GM23338 (cell line): ENCODE measurements at regions not wholly inside any gene's neighbourhood (a gene's known extent, or its start where the extent isn't known, plus 50 kb on each side); places are given as distances from the start of the nearest gene placed in this dataset.

Experiments
- ATAC-seq: fragments of 200-7000 bp; cut with Tn5 transposase; 3 replicates; pipeline ENCODE4 v1.9.1; 2020
- DNase-seq: peaks from one replicate; pipeline ENCODE4 v3.0.0-alpha.2; 2015; ENCODE audit warnings: low spot score
- H2AFZ ChIP-seq: fragments of 200-600 bp; sonication (generic); 2 replicates; pipeline ENCODE4 v1.8.0; 2016; ENCODE audit warnings: antibody characterized with exemption, mild to moderate bottlenecking, moderate library complexity
- H3F3A ChIP-seq: fragments of 200-600 bp; sonication (generic); replicated peaks from 2 replicates; pipeline ENCODE4 v1.8.0; 2017; ENCODE audit warnings: antibody characterized with exemption, mixed run types, low read depth
- H3K27ac ChIP-seq: fragments of 200-600 bp; sonication (generic); 2 replicates; pipeline ENCODE4 v1.6.1; 2016; ENCODE audit warnings: low read depth
- H3K27me3 ChIP-seq: fragments of 200-600 bp; sonication (generic); 2 replicates; pipeline ENCODE4 v1.8.0; 2016; ENCODE audit warnings: mild to moderate bottlenecking, mixed run types, moderate library complexity; ENCODE audit not compliant: insufficient read depth
- H3K36me3 ChIP-seq: fragments of 200-600 bp; sonication (generic); 2 replicates; pipeline ENCODE4 v1.8.0; 2016; ENCODE audit warnings: mild to moderate bottlenecking; ENCODE audit not compliant: insufficient read depth
- H3K4me1 ChIP-seq: fragments of 200-600 bp; sonication (generic); 2 replicates; pipeline ENCODE4 v1.8.0; 2016; ENCODE audit warnings: mild to moderate bottlenecking, moderate library complexity; ENCODE audit not compliant: insufficient read depth
- H3K4me2 ChIP-seq: fragments of 200-600 bp; sonication (generic); 2 replicates; pipeline ENCODE4 v1.7.1; 2017; ENCODE audit warnings: mixed run types
- H3K4me3 ChIP-seq: fragments of 200-600 bp; sonication (generic); 2 replicates; pipeline ENCODE4 v1.6.1; 2016; ENCODE audit warnings: mixed run types
- H3K79me2 ChIP-seq: fragments of 200-600 bp; sonication (generic); replicated peaks from 2 replicates; pipeline ENCODE4 v1.8.0; 2017; ENCODE audit warnings: mild to moderate bottlenecking; ENCODE audit not compliant: insufficient read depth
- H3K9me2 ChIP-seq: fragments of 200-600 bp; sonication (generic); 2 replicates; pipeline ENCODE4 v1.8.0; 2017; ENCODE audit not compliant: insufficient read depth
- H4K20me1 ChIP-seq: fragments of 200-600 bp; sonication (generic); replicated peaks from 2 replicates; pipeline ENCODE4 v1.8.0; 2017; ENCODE audit warnings: mild to moderate bottlenecking; ENCODE audit not compliant: insufficient read depth
- H3K27ac Mint-ChIP-seq: 2 replicates; pipeline ENCODE4 v1.8.0; 2020; ENCODE audit warnings: inconsistent platforms, mild to moderate bottlenecking, moderate library complexity, mixed read lengths
- H3K27me3 Mint-ChIP-seq: 3 replicates; pipeline ENCODE4 v1.8.0; 2022; ENCODE audit warnings: low read depth, mild to moderate bottlenecking, moderate library complexity, mixed read lengths, inconsistent platforms; ENCODE audit not compliant: insufficient read depth, poor library complexity
- H3K36me3 Mint-ChIP-seq: 3 replicates; pipeline ENCODE4 v1.8.0; 2021; ENCODE audit warnings: low read depth, mild to moderate bottlenecking, inconsistent platforms, moderate library complexity, mixed read lengths
- H3K4me1 Mint-ChIP-seq: 3 replicates; pipeline ENCODE4 v1.8.0; 2020; ENCODE audit warnings: mild to moderate bottlenecking, inconsistent platforms, mixed read lengths
- H3K4me3 Mint-ChIP-seq: 3 replicates; pipeline ENCODE4 v1.8.0; 2021; ENCODE audit warnings: moderate library complexity, mild to moderate bottlenecking, inconsistent platforms, mixed read lengths
- H3K9me3 Mint-ChIP-seq: 3 replicates; pipeline ENCODE4 v1.8.0; 2020; ENCODE audit warnings: moderate library complexity, mild to moderate bottlenecking, inconsistent platforms, mixed read lengths
- EZH2 ChIP-seq: fragments of 200-600 bp; sonication (generic); IDR thresholded peaks from one replicate; pipeline ENCODE4 v1.8.0; 2017; ENCODE audit warnings: antibody characterized with exemption, mild to moderate bottlenecking, low read depth; ENCODE audit not compliant: unreplicated experiment
- EZH2phosphoT487 ChIP-seq: fragments of 200-600 bp; sonication (generic); IDR thresholded peaks from one replicate; pipeline ENCODE4 v1.8.1; 2018; ENCODE audit warnings: antibody characterized with exemption; ENCODE audit not compliant: unreplicated experiment
- STAT1 ChIP-seq: IDR thresholded peaks from one replicate; pipeline ENCODE4 v1.6.1; 2016; ENCODE audit warnings: antibody characterized with exemption; ENCODE audit not compliant: unreplicated experiment
- ZNF331 ChIP-seq: fragments of 250-450 bp; sonication (Bioruptor Pico); IDR thresholded peaks from 2 replicates; pipeline ENCODE4 v1.5.0; 2020; ENCODE audit warnings: low read depth, mild to moderate bottlenecking, moderate library complexity
- TF ChIP-seq, protein P1 (sequence below): IDR thresholded peaks from 2 replicates; pipeline ENCODE4 v1.6.1; 2016; ENCODE audit warnings: antibody characterized with exemption
- TF ChIP-seq, protein P2 (sequence below): fragments of 250-450 bp; sonication (Bioruptor Pico); IDR thresholded peaks from 2 replicates; pipeline ENCODE4 v1.5.0; 2020; ENCODE audit warnings: mild to moderate bottlenecking, moderate library complexity

DNA sequence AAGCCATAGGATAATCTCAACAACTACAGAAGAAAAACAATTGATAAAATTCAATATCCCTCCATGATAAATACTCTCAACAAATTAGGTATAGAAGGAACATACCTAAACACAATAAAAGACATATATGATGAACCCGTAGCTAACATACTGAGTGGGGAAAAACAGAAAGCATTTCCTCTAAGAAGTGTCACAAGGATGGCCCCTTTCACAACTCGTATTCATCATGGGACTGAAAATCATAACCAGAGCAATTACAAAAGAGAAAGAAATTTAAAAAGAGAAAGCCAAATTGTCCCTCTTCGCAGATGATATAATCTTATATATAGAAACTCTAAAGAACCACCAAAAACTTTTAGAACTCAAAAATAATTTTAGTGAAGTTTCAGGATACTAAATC is 146.3 kb upstream of the RGMB start:
- Histone ChIP-seq H3K9me2 (0 out of 2 replicates have a peak, but pooled peaks cover 3% of the 10 kb centered on the region), H4K20me1 (no peaks in the 10 kb centered on the region), H3K4me3 (no peak overlapping the region), H3K36me3 (no peaks in the 10 kb centered on the region), H3K27me3 (no peaks in the 10 kb centered on the region), H3F3A (no peaks in the 10 kb centered on the region), H3K4me1 (no peaks in the 10 kb centered on the region), H3K27ac (no peak overlapping the region), H2AFZ (no peak overlapping the region), H3K79me2 (no peaks in the 10 kb centered on the region), H3K4me2 (no peak overlapping the region)
- DNase-seq (no peak), ATAC-seq (no peak)
- Mint-ChIP-seq H3K36me3 (no peaks in the 10 kb centered on the region), H3K4me3 (no peak overlapping the region), H3K27me3 (no peaks in the 10 kb centered on the region), H3K9me3 (peaks cover 6% of the 10 kb centered on the region; the same call in 2 of the 3 replicates), H3K27ac (no peak overlapping the region), H3K4me1 (no peaks in the 10 kb centered on the region)
- TF ChIP-seq, protein P1, sequence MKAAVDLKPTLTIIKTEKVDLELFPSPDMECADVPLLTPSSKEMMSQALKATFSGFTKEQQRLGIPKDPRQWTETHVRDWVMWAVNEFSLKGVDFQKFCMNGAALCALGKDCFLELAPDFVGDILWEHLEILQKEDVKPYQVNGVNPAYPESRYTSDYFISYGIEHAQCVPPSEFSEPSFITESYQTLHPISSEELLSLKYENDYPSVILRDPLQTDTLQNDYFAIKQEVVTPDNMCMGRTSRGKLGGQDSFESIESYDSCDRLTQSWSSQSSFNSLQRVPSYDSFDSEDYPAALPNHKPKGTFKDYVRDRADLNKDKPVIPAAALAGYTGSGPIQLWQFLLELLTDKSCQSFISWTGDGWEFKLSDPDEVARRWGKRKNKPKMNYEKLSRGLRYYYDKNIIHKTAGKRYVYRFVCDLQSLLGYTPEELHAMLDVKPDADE: no peak

GRCh38 chr5:98630621-98631020 is 142.8 kb upstream of the RGMB start:
- H3K4me3 ChIP-seq: no peak overlapping the region
- Mint-ChIP-seq H3K4me3 (no peak overlapping the region), H3K36me3 (no peaks in the 10 kb centered on the region), H3K27ac (no peak overlapping the region), H3K27me3 (peaks cover 3% of the 10 kb centered on the region), H3K9me3 (peaks cover 6% of the 10 kb centered on the region; the same call in 2 of the 3 replicates), H3K4me1 (peaks cover 7% of the 10 kb centered on the region)
- H3K27me3 ChIP-seq: no peaks in the 10 kb centered on the region
- H3K79me2 ChIP-seq: no peaks in the 10 kb centered on the region
- H3F3A ChIP-seq: no peaks in the 10 kb centered on the region
- TF ChIP-seq EZH2 (no peak), EZH2phosphoT487 (no peak), STAT1 (no peak), ZNF331 (no peak)
- TF ChIP-seq, protein P2, sequence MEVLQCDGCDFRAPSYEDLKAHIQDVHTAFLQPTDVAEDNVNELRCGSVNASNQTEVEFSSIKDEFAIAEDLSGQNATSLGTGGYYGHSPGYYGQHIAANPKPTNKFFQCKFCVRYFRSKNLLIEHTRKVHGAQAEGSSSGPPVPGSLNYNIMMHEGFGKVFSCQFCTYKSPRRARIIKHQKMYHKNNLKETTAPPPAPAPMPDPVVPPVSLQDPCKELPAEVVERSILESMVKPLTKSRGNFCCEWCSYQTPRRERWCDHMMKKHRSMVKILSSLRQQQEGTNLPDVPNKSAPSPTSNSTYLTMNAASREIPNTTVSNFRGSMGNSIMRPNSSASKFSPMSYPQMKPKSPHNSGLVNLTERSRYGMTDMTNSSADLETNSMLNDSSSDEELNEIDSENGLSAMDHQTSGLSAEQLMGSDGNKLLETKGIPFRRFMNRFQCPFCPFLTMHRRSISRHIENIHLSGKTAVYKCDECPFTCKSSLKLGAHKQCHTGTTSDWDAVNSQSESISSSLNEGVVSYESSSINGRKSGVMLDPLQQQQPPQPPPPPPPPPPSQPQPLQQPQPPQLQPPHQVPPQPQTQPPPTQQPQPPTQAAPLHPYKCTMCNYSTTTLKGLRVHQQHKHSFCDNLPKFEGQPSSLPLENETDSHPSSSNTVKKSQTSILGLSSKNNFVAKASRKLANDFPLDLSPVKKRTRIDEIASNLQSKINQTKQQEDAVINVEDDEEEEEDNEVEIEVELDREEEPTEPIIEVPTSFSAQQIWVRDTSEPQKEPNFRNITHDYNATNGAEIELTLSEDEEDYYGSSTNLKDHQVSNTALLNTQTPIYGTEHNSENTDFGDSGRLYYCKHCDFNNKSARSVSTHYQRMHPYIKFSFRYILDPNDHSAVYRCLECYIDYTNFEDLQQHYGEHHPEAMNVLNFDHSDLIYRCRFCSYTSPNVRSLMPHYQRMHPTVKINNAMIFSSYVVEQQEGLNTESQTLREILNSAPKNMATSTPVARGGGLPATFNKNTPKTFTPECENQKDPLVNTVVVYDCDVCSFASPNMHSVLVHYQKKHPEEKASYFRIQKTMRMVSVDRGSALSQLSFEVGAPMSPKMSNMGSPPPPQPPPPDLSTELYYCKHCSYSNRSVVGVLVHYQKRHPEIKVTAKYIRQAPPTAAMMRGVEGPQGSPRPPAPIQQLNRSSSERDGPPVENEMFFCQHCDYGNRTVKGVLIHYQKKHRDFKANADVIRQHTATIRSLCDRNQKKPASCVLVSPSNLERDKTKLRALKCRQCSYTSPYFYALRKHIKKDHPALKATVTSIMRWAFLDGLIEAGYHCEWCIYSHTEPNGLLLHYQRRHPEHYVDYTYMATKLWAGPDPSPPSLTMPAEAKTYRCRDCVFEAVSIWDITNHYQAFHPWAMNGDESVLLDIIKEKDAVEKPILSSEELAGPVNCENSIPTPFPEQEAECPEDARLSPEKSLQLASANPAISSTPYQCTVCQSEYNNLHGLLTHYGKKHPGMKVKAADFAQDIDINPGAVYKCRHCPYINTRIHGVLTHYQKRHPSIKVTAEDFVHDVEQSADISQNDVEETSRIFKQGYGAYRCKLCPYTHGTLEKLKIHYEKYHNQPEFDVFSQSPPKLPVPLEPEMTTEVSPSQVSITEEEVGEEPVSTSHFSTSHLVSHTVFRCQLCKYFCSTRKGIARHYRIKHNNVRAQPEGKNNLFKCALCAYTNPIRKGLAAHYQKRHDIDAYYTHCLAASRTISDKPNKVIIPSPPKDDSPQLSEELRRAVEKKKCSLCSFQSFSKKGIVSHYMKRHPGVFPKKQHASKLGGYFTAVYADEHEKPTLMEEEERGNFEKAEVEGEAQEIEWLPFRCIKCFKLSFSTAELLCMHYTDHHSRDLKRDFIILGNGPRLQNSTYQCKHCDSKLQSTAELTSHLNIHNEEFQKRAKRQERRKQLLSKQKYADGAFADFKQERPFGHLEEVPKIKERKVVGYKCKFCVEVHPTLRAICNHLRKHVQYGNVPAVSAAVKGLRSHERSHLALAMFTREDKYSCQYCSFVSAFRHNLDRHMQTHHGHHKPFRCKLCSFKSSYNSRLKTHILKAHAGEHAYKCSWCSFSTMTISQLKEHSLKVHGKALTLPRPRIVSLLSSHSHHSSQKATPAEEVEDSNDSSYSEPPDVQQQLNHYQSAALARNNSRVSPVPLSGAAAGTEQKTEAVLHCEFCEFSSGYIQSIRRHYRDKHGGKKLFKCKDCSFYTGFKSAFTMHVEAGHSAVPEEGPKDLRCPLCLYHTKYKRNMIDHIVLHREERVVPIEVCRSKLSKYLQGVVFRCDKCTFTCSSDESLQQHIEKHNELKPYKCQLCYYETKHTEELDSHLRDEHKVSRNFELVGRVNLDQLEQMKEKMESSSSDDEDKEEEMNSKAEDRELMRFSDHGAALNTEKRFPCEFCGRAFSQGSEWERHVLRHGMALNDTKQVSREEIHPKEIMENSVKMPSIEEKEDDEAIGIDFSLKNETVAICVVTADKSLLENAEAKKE (CRISPR knock-in tag): no peak
- no peak overlapping the region for H3K4me2 ChIP-seq
- H3K9me2 ChIP-seq: 0 out of 2 replicates have a peak, but pooled peaks cover 1% of the 10 kb centered on the region
- no peaks in the 10 kb centered on the region for H4K20me1 ChIP-seq
- ATAC-seq: no peak
- DNase-seq: no peak
- H3K36me3 ChIP-seq: no peaks in the 10 kb centered on the region
- no peak overlapping the region for H3K27ac ChIP-seq
- peak overlapping the region; percentile 4; the same call in 1 of the 2 replicates for H2AFZ ChIP-seq
- peaks cover 6% of the 10 kb centered on the region for H3K4me1 ChIP-seq
